Stimulated activated naive CD8-positive, alpha-beta T cell treated with anti-CD3 and anti-CD28 coated beads, Interleukin-15, amount 100 ng/mL, for 72 hours (primary cell): ENCODE measurements at regions not wholly inside any gene's neighbourhood (a gene's known extent, or its start where the extent isn't known, plus 50 kb on each side); places are given as distances from the start of the nearest gene placed in this dataset.
A peak's percentile ranks its signal among the peaks of the same experiment; 100 is the strongest.
"Not testable (repeated sequence)": the region's sequence is repeated elsewhere in the genome, so short reads cannot be mapped to it uniquely, and the experiment has no call there.

Source experiments
- ATAC-seq: fragments of 150-1000 bp; cut with Tn5 transposase; 2 replicates; pipeline ENCODE4 v1.10.0; 2021; ENCODE audit warnings: mild to moderate bottlenecking, moderate library complexity
- DNase-seq, 2 donors: peaks; one replicate each; pipeline ENCODE4 v3.0.0; 2021 to 2022
- H3K27ac Mint-ChIP-seq, 2 donors: one replicate each; pipeline ENCODE4 v1.8.0; 2022; ENCODE audit warnings: mild to moderate bottlenecking in 2 of 2, mixed read lengths in 2 of 2, moderate library complexity in 2 of 2
- H3K27me3 Mint-ChIP-seq: one replicate; pipeline ENCODE4 v1.8.0; 2022; ENCODE audit warnings: mixed read lengths
- H3K4me1 Mint-ChIP-seq: one replicate; pipeline ENCODE4 v1.8.0; 2022; ENCODE audit warnings: mild to moderate bottlenecking, mixed read lengths
- H3K4me3 Mint-ChIP-seq, 2 donors: one replicate each; pipeline ENCODE4 v1.8.0; 2022; ENCODE audit warnings: mild to moderate bottlenecking in 2 of 2, mixed read lengths in 2 of 2, moderate library complexity in 1 of 2
- H3K9me3 Mint-ChIP-seq, 2 donors: one replicate each; pipeline ENCODE4 v1.8.0; 2022; ENCODE audit warnings: mixed read lengths in 2 of 2

GRCh38 chr6:133088931-133089695 lies 152.0 kb upstream of the EYA4 start:
- no peak overlapping the region for H3K27ac Mint-ChIP-seq
- H3K9me3 Mint-ChIP-seq = no peaks in the 10 kb centered on the region
- H3K4me1 Mint-ChIP-seq = no peaks in the 10 kb centered on the region
- no peak for DNase-seq
- peaks cover 7% of the 10 kb centered on the region for H3K27me3 Mint-ChIP-seq
- ATAC-seq = no peak
- H3K4me3 Mint-ChIP-seq = no peak overlapping the region

DNA sequence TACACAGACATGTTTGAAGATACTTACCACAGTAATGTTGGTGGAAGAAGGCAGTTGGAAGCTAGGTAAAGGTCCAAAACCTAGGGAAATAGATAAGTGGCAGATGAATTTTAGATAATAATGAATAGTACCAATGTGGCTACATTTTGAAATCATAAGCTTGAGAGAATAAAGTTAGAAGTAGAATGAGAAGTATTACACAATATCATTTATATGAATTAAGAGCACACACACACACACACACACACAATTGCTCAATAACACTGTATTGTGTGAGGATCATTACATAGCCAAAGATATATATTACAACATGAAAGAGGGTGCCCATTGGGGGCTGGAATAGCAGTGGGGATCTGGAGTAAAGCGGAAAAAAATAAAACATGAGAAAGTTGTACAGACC lies 149.0 kb upstream of the EYA4 start:
- H3K4me3 Mint-ChIP-seq = no peak overlapping the region
- no peak for DNase-seq
- peaks cover 7% of the 10 kb centered on the region for H3K27me3 Mint-ChIP-seq
- H3K9me3 Mint-ChIP-seq = no peaks in the 10 kb centered on the region
- H3K4me1 Mint-ChIP-seq = no peaks in the 10 kb centered on the region
- ATAC-seq = no peak
- no peak overlapping the region for H3K27ac Mint-ChIP-seq

GRCh38 chr6:133092771-133093170 lies 148.4 kb upstream of the EYA4 start:
- ATAC-seq = no peak
- Mint-ChIP-seq H3K27ac (no peak overlapping the region), H3K9me3 (no peaks in the 10 kb centered on the region), H3K27me3 (peaks cover 5% of the 10 kb centered on the region), H3K4me1 (no peaks in the 10 kb centered on the region), H3K4me3 (no peak overlapping the region)
- no peak for DNase-seq

GRCh38 chr6:133093211-133093610 lies 147.9 kb upstream of the EYA4 start:
- not testable (repeated sequence) for H3K9me3 Mint-ChIP-seq, H3K4me3 Mint-ChIP-seq, H3K4me1 Mint-ChIP-seq, DNase-seq, H3K27ac Mint-ChIP-seq, H3K27me3 Mint-ChIP-seq, ATAC-seq

GRCh38 chr6:133093956-133094355 lies 147.2 kb upstream of the EYA4 start:
- Mint-ChIP-seq H3K4me3 (no peak overlapping the region), H3K27me3 (no peaks in the 10 kb centered on the region), H3K9me3 (no peaks in the 10 kb centered on the region), H3K4me1 (no peaks in the 10 kb centered on the region), H3K27ac (no peak overlapping the region)
- no peak for ATAC-seq
- DNase-seq = no peak

- ATAC-seq (no peak), DNase-seq (no peak)
- no peaks in the 10 kb centered on the region for H3K27me3 Mint-ChIP-seq
- no peak overlapping the region for H3K27ac Mint-ChIP-seq
- H3K4me1 Mint-ChIP-seq = no peaks in the 10 kb centered on the region
- H3K9me3 Mint-ChIP-seq = no peaks in the 10 kb centered on the region
- no peak overlapping the region for H3K4me3 Mint-ChIP-seq
Observed at GRCh38 chr6:133097208-133097607, 143.9 kb upstream of the EYA4 start.

GRCh38 chr6:133099573-133099972 lies 141.6 kb upstream of the EYA4 start:
- Mint-ChIP-seq H3K27ac (no peak overlapping the region), H3K4me3 (no peak overlapping the region), H3K4me1 (no peaks in the 10 kb centered on the region), H3K9me3 (no peaks in the 10 kb centered on the region), H3K27me3 (no peaks in the 10 kb centered on the region)
- no peak for DNase-seq
- ATAC-seq = no peak

DNA sequence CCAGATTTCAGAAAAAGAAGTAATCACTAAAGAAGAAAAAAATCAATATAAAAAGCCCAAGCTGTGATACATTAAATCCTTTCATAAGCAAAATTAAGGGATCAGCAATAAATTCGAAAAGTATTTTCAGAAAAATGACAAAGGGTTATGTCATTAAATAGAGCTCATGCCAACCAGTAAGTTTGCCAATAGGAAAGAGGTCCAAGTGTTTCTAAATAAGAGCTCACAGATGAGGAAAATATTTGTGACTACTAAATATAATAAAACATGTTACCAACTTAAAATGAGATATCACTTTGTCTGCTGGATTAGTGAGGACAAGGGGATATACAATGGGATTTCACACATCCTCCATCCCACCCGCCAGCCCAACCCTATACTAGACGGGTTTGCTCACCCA lies 140.3 kb upstream of the EYA4 start:
- H3K9me3 Mint-ChIP-seq = no peaks in the 10 kb centered on the region
- DNase-seq (no peak), ATAC-seq (no peak)
- H3K4me1 Mint-ChIP-seq = no peaks in the 10 kb centered on the region
- no peak overlapping the region for H3K4me3 Mint-ChIP-seq
- H3K27ac Mint-ChIP-seq = no peak overlapping the region
- no peaks in the 10 kb centered on the region for H3K27me3 Mint-ChIP-seq

DNA sequence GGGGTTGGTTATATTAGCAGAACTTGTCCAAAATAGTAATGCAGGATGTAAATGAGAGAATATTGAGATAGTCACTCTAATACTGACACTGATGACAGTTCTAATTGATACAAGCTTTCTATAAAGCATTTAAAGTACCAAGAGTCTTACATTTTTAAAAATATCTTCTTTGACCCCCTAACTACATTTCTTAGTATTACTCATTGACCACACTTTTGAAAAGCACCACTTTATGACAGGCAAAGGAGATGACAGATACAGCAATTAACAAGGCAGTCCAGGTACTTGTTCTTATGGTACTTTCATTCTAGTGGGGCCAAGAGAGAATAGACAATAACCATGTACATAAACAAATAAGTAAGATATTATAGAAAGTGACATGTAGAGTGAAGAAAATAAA lies 139.4 kb upstream of the EYA4 start:
- Mint-ChIP-seq H3K27me3 (no peaks in the 10 kb centered on the region), H3K4me1 (no peaks in the 10 kb centered on the region), H3K27ac (no peak overlapping the region), H3K4me3 (no peak overlapping the region), H3K9me3 (no peaks in the 10 kb centered on the region)
- no peak for DNase-seq
- no peak for ATAC-seq

DNA sequence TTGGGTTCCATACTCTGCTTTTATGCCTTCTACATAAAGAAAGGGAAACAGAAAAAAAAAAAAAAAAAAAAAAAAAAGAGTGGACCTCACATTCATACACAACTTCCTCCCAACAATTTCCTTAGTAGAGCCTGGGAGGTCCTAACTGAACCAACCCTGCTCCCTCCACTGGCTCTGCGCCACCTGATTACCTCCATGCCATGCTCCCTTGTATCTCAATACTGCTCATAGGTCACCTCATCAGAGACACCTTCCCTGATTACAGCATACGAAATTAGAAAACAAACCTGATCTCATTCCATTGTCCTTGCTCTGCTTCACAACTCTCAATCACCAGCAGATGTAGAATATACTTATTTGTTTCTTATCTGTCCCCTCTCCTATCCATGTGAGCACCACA lies 134.2 kb upstream of the EYA4 start:
- ATAC-seq = no peak

GRCh38 chr6:133108419-133108818 lies 132.7 kb upstream of the EYA4 start:
- H3K4me1 Mint-ChIP-seq = no peaks in the 10 kb centered on the region
- ATAC-seq = no peak
- H3K27me3 Mint-ChIP-seq = no peaks in the 10 kb centered on the region
- no peak overlapping the region for H3K4me3 Mint-ChIP-seq
- no peak overlapping the region for H3K27ac Mint-ChIP-seq
- no peaks in the 10 kb centered on the region for H3K9me3 Mint-ChIP-seq
- DNase-seq = no peak

More for the DNA sequence above, 134.2 kb upstream of the EYA4 start:
- Mint-ChIP-seq H3K27me3 (no peaks in the 10 kb centered on the region), H3K27ac (peak overlapping the region in 1 of 2 donors; percentile 16), H3K4me1 (no peaks in the 10 kb centered on the region), H3K4me3 (no peak overlapping the region), H3K9me3 (no peaks in the 10 kb centered on the region)
- DNase-seq = no peak

DNA sequence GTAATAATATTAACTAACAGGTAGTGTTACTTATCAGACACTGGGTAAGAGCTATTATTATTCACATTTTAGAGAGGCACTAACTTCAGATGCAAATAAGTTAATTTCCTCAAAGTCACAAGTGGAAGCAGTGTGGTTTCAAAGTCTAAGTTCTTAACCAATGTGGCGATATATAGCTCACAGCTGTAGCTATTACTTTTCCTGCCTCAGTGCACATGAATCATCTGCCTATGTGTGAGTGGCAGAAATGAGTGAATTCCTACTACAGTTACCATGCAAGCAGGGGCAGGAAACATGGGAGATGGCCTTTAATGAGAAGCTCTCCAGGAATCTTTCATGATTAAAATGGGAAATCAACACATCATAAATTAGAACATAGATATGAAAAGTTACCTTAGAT lies 126.2 kb upstream of the EYA4 start:
- H3K4me1 Mint-ChIP-seq = no peaks in the 10 kb centered on the region
- no peaks in the 10 kb centered on the region for H3K9me3 Mint-ChIP-seq
- H3K27me3 Mint-ChIP-seq = no peaks in the 10 kb centered on the region
- no peak overlapping the region for H3K27ac Mint-ChIP-seq
- no peak for ATAC-seq
- no peak overlapping the region for H3K4me3 Mint-ChIP-seq
- no peak for DNase-seq

- no peak overlapping the region for H3K4me3 Mint-ChIP-seq
- H3K4me1 Mint-ChIP-seq = no peaks in the 10 kb centered on the region
- no peak overlapping the region for H3K27ac Mint-ChIP-seq
- ATAC-seq = no peak
- H3K9me3 Mint-ChIP-seq = peaks cover 7 to 8% of the 10 kb centered on the region in 2 donors
- H3K27me3 Mint-ChIP-seq = no peaks in the 10 kb centered on the region
- no peak for DNase-seq
Observed at GRCh38 chr6:133115946-133116345, 125.2 kb upstream of the EYA4 start.

GRCh38 chr6:133128191-133128590 lies 113.0 kb upstream of the EYA4 start:
- Mint-ChIP-seq H3K9me3 (no peaks in the 10 kb centered on the region), H3K27ac (no peak overlapping the region), H3K4me3 (no peak overlapping the region), H3K27me3 (peaks cover 8% of the 10 kb centered on the region), H3K4me1 (no peaks in the 10 kb centered on the region)
- no peak for DNase-seq
- ATAC-seq = no peak

DNA sequence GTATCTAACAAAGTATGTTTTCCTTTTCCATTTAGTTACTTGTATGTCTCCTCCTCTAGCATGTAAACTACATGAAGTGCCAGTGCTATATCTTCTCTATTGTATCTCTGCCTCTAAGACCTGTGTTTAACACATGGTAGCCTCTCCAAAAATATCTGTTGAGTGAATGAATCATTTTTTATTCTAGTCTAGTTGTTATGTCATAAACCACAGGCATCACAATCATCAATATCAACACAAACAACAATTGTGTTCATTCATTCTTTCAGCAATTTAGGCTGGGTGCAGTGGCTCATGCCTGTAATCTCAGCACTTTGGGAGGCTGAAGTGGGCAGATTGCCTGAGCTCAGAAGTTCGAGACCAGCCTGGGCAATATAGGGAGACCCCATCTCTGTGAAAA lies 111.6 kb upstream of the EYA4 start:
- DNase-seq = no peak
- Mint-ChIP-seq H3K4me3 (no peak overlapping the region), H3K27ac (no peak overlapping the region), H3K27me3 (peaks cover 8% of the 10 kb centered on the region), H3K4me1 (no peaks in the 10 kb centered on the region), H3K9me3 (no peaks in the 10 kb centered on the region)
- ATAC-seq = no peak

GRCh38 chr6:133130863-133131262 lies 110.3 kb upstream of the EYA4 start:
- H3K9me3 Mint-ChIP-seq = no peaks in the 10 kb centered on the region
- no peak overlapping the region for H3K4me3 Mint-ChIP-seq
- H3K27ac Mint-ChIP-seq = no peak overlapping the region
- no peaks in the 10 kb centered on the region for H3K4me1 Mint-ChIP-seq
- peaks cover 8% of the 10 kb centered on the region for H3K27me3 Mint-ChIP-seq
- ATAC-seq (no peak), DNase-seq (no peak)
